Prostate gland (tissue), 2 donors: ENCODE measurements at regions not wholly inside any gene's neighbourhood (a gene's known extent, or its start where the extent isn't known, plus 50 kb on each side); places are given as distances from the start of the nearest gene placed in this dataset.
"Not testable (repeated sequence)": the region's sequence is repeated elsewhere in the genome, so short reads cannot be mapped to it uniquely, and the experiment has no call there.

Experiments used
- DNase-seq: peaks from one replicate; pipeline ENCODE4 v3.0.0-alpha.2; 2019; ENCODE audit warnings: low spot score
- H3K27ac ChIP-seq, 2 donors: fragments of 200-600 bp; sonication (generic); 2 replicates each; pipeline ENCODE4 v1.5.1; 2017 to 2019
- H3K27me3 ChIP-seq: fragments of 200-600 bp; sonication (generic); replicated peaks from 2 replicates; pipeline ENCODE4 v1.5.1; 2019; ENCODE audit not compliant: insufficient read depth
- H3K36me3 ChIP-seq, 2 donors: fragments of 200-600 bp; sonication (generic); 1 replicate in 1 of 2; 2 replicates in 1 of 2; pipeline versions ENCODE4 v1.5.1 to v1.8.1; 2017 to 2019
- H3K4me1 ChIP-seq: fragments of 200-600 bp; sonication (generic); replicated peaks from 2 replicates; pipeline ENCODE4 v1.5.1; 2019
- H3K4me3 ChIP-seq, 2 donors: fragments of 200-600 bp; sonication (generic); 2 replicates each; pipeline ENCODE4 v1.5.1; 2017 to 2019
- H3K9me3 ChIP-seq: fragments of 200-600 bp; sonication (generic); 2 replicates; pipeline ENCODE4 v1.5.1; 2017
- POLR2A ChIP-seq: fragments of 450-650 bp; IDR thresholded peaks from one replicate; pipeline ENCODE4 v1.6.1; 2016; ENCODE audit warnings: antibody characterized with exemption, mild to moderate bottlenecking
- POLR2AphosphoS5 ChIP-seq: sonication (generic); formaldehyde crosslinking; IDR thresholded peaks from one replicate; pipeline ENCODE4 v1.6.1; 2017; ENCODE audit warnings: antibody characterized with exemption
- WGBS: methylation state at CpG from one replicate; pipeline ENCODE4 v1.1.5; 2018; 5-methylcytosine and 5-hydroxymethylcytosine counted together
- intact Hi-C: fragments of 100-400 bp; cut with DNase I; formaldehyde crosslinking; loops from one replicate; pipeline ENCODE4 v1.14.2; 2022
- TF ChIP-seq, protein P1 (sequence below), 4 experiments: fragments of 200-600 bp in 2 of 4; fragments of 450-650 bp in 2 of 4; sonication (generic) in 2 of 4; IDR thresholded peaks; 1 replicate in 3 of 4; 2 replicates in 1 of 4; pipeline ENCODE4 v1.5.1; 2016 to 2019; ENCODE audit warnings: antibody characterized with exemption in 4 of 4, mild to moderate bottlenecking in 2 of 4, moderate library complexity in 2 of 4

DNA sequence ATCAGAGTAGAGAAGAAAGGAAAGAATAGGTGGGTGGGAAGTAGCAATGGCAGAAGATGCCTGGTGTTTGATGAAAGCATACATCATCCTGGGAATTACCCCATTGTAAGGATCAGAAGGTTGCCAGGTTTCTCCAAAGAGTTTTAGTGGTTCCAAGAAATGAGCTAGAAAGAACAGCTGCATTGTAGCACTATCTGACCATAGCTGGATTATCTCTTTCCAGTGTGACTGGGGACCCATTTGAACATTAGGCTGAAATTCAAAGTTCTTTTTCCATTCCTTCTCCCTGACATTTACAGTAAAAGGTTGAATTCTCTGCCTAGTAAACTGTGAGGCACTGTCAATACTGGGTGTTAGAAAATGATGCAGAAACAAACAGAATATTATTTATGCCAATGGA lies 244.4 kb downstream of the GALC start:
- DNase-seq = no peak
- H3K9me3 ChIP-seq = no peaks in the 10 kb centered on the region
- no peaks in the 10 kb centered on the region for H3K36me3 ChIP-seq
- no peak overlapping the region for H3K27ac ChIP-seq
- TF ChIP-seq, protein P1, sequence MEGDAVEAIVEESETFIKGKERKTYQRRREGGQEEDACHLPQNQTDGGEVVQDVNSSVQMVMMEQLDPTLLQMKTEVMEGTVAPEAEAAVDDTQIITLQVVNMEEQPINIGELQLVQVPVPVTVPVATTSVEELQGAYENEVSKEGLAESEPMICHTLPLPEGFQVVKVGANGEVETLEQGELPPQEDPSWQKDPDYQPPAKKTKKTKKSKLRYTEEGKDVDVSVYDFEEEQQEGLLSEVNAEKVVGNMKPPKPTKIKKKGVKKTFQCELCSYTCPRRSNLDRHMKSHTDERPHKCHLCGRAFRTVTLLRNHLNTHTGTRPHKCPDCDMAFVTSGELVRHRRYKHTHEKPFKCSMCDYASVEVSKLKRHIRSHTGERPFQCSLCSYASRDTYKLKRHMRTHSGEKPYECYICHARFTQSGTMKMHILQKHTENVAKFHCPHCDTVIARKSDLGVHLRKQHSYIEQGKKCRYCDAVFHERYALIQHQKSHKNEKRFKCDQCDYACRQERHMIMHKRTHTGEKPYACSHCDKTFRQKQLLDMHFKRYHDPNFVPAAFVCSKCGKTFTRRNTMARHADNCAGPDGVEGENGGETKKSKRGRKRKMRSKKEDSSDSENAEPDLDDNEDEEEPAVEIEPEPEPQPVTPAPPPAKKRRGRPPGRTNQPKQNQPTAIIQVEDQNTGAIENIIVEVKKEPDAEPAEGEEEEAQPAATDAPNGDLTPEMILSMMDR (IDR thresholded peaks at IDR 0.05) = no peak
- TF ChIP-seq POLR2AphosphoS5 (no peak), POLR2A (no peak)
- no peak overlapping the region for H3K4me3 ChIP-seq
- no peaks in the 10 kb centered on the region for H3K27me3 ChIP-seq
- intact Hi-C loops = loop anchor here (10.0 kb wide), 1 partner anchor 146 kb away; no protein-coding TSS in a partner anchor
- no peaks in the 10 kb centered on the region for H3K4me1 ChIP-seq

DNA sequence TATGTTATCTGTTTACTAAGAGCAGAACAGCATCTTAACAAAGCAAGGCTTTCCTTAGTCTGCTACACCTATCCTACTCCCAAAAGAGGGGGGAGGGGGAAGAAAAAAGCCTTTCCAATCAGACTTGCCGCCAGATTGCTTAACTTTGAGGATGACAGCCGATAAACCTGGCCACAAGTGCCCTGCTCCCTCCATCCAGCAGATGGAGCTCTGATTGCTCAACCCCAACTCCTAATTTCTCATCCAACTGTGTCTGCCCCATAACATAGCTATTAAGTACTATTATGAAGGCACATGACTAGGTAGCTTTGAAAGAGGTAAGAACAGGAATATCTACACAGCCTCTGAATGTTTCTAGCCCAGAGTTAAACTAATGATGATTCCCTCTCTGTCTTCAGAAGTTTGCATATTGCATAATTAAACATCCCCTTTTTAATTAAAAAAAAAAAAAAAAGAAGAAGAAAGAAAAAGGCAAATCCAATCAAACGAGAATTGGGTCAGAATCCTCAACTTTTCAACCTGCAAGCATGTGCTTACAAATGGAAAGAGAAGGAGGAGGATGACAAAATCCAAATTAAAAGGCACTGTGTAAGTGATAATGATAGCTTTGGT lies 247.4 kb downstream of the GALC start:
- no peaks in the 10 kb centered on the region for H3K27me3 ChIP-seq
- intact Hi-C loops = loop anchor here (10.0 kb wide), 1 partner anchor 149 kb away; no protein-coding TSS in a partner anchor

DNA sequence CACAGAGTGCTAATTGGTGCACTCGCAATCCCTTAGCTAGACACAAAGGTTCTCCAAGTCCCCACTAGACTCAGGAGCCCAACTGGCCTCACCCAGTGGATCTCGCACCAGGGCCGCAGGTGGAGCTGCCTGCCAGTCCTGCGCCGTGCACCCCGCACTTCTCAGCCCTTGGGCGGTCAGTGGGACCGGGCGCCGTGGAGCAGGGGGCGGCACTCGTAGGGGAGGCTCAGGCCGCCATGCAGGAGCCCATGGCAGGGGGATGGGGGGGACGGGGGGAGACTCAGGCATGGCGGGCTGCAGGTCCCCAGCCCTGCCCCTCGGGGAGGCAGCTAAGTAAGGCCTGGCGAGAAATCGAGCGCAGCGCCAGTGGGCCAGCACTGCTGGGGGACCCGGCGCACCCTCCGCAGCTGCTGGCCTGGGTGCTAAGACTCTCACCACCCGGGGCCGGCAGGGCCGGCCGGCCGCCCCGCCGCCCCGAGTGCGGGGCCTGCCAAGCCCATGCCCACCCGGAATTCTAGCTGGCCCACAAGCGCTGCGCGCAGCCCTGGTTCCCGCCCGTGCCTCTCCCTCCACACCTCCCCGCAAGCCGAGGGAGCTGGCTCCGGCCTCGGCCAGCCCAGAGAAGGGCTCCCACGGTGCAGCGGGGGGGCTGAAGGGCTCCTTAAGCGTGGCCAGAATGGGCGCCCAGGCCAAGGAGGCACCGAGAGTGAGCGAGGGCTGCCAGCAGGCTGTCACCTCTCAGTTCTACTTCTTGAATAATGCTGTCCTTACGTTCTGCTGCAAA lies 258.2 kb downstream of the GALC start:
- intact Hi-C loops, H3K27me3 ChIP-seq: not testable (repeated sequence)

More for the DNA sequence above, 247.4 kb downstream of the GALC start:
- 59% methylated on average over 3 of the region's 3 CpGs for WGBS
- TF ChIP-seq, protein P1 (IDR thresholded peaks at IDR 0.05) = peak in 2 of 4 experiments; percentile 14 to 21
- TF ChIP-seq POLR2AphosphoS5 = no peak
- no peak for DNase-seq
- Histone ChIP-seq H3K4me3 (no peak overlapping the region), H3K9me3 (no peaks in the 10 kb centered on the region), H3K4me1 (no peaks in the 10 kb centered on the region), H3K27ac (no peak overlapping the region), H3K36me3 (no peaks in the 10 kb centered on the region)

DNA sequence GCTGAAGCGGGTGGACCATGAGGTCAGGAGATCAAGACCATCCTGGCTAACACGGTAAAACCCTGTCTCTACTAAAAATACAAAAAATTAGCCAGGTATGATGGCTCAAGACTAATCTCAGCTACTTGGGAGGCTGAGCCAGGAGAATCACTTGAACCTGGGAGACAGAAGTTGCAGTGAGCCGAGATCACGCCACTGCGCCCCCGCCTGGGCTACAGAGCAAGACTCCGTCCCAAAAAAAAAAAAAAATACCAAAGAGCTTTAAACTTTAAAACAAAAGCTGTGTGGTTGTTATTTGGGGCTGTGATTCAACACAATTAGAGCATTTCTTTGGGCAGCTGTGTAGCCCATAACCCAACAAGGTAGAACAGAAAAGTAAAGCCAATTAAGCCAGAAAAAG lies 259.9 kb downstream of the GALC start:
- DNase-seq, H3K9me3 ChIP-seq, intact Hi-C loops, H3K4me1 ChIP-seq, H3K4me3 ChIP-seq, H3K27ac ChIP-seq, H3K36me3 ChIP-seq, H3K27me3 ChIP-seq: not testable (repeated sequence)
- WGBS = 89% methylated on average over 7 of the region's 7 CpGs

More for the DNA sequence above, 258.2 kb downstream of the GALC start:
- H3K27ac ChIP-seq, H3K36me3 ChIP-seq, H3K4me3 ChIP-seq, H3K9me3 ChIP-seq, DNase-seq, H3K4me1 ChIP-seq: not testable (repeated sequence)
- 94% methylated on average over 24 of the region's 49 CpGs for WGBS

- 77% methylated on average over 9 of the region's 9 CpGs for WGBS
- H3K36me3 ChIP-seq = no peaks in the 10 kb centered on the region
Observed at GRCh38 chr14:87732562-87732961, 260.4 kb downstream of the GALC start.

GRCh38 chr14:87725318-87725717 lies 267.7 kb downstream of the GALC start:
- 78% methylated on average over 4 of the region's 4 CpGs for WGBS
- Histone ChIP-seq H3K9me3 (no peaks in the 10 kb centered on the region), H3K27me3 (no peaks in the 10 kb centered on the region), H3K36me3 (no peaks in the 10 kb centered on the region), H3K4me1 (no peaks in the 10 kb centered on the region), H3K27ac (no peak overlapping the region), H3K4me3 (no peak overlapping the region)
- DNase-seq = no peak
- no peak for TF ChIP-seq POLR2A
- TF ChIP-seq POLR2AphosphoS5 = no peak
- TF ChIP-seq, protein P1 (IDR thresholded peaks at IDR 0.05) = no peak
- intact Hi-C loops = no loop called here

More at GRCh38 chr14:87732562-87732961, 260.4 kb downstream of the GALC start:
- DNase-seq = no peak
- no peak for TF ChIP-seq POLR2A
- Histone ChIP-seq H3K27ac (no peak overlapping the region), H3K9me3 (no peaks in the 10 kb centered on the region), H3K27me3 (no peaks in the 10 kb centered on the region), H3K4me1 (no peaks in the 10 kb centered on the region), H3K4me3 (no peak overlapping the region)
- intact Hi-C loops = no loop called here
